HEK293T (cell line): ENCODE measurements at regions not wholly inside any gene's neighbourhood (a gene's known extent, or its start where the extent isn't known, plus 50 kb on each side); places are given as distances from the start of the nearest gene placed in this dataset.

Experiments
- CTCF ChIA-PET: fragments of 350-600 bp; formaldehyde crosslinking; extraction: SDS; loops from one replicate; lab custom pipeline; 2021; ENCODE audit warnings: antibody characterized with exemption, inconsistent platforms; lab: Yijun Ruan, JAX
- POLR2A ChIA-PET: fragments of 350-600 bp; formaldehyde crosslinking; extraction: SDS; loops from one replicate; lab custom pipeline; 2020; ENCODE audit warnings: antibody characterized with exemption, inconsistent platforms; lab: Yijun Ruan, JAX
- DNase-seq: peaks from one replicate; pipeline ENCODE4 v3.0.0; 2012; ENCODE audit warnings: mixed read lengths; ENCODE audit errors: extremely low spot score
- ARNT ChIP-seq: fragments of 450-650 bp; IDR thresholded peaks from 2 replicates; pipeline ENCODE4 v1.6.1; 2017; ENCODE audit warnings: mild to moderate bottlenecking
- BHLHE40 ChIP-seq: fragments of 450-650 bp; IDR thresholded peaks from 2 replicates; pipeline ENCODE4 v1.6.1; 2016; ENCODE audit warnings: mild to moderate bottlenecking, moderate library complexity, borderline replicate concordance
- CTBP1 ChIP-seq: fragments of 450-650 bp; IDR thresholded peaks from 2 replicates; pipeline ENCODE4 v1.6.1; 2016; ENCODE audit warnings: borderline replicate concordance
- ELF4 ChIP-seq: fragments of 450-650 bp; IDR thresholded peaks from 2 replicates; pipeline ENCODE4 v1.6.1; 2017; ENCODE audit warnings: antibody characterized with exemption
- FOXA1 ChIP-seq: fragments of 450-650 bp; IDR thresholded peaks from 2 replicates; pipeline ENCODE4 v1.6.1; 2016; ENCODE audit warnings: mild to moderate bottlenecking
- FOXK2 ChIP-seq: fragments of 450-650 bp; IDR thresholded peaks from 2 replicates; pipeline ENCODE4 v1.6.1; 2016; ENCODE audit warnings: mild to moderate bottlenecking
- FOXM1 ChIP-seq: fragments of 450-650 bp; IDR thresholded peaks from 2 replicates; pipeline ENCODE4 v1.6.1; 2017; ENCODE audit warnings: mild to moderate bottlenecking, borderline replicate concordance
- HDGF ChIP-seq: fragments of 450-650 bp; IDR thresholded peaks from 2 replicates; pipeline ENCODE4 v1.6.1; 2017; ENCODE audit warnings: antibody characterized with exemption, borderline replicate concordance
- L3MBTL2 ChIP-seq: fragments of 450-650 bp; conservative IDR thresholded peaks from 2 replicates; pipeline ENCODE4 v1.6.1; 2016; ENCODE audit warnings: mild to moderate bottlenecking
- LEF1 ChIP-seq: fragments of 450-650 bp; IDR thresholded peaks from 2 replicates; pipeline ENCODE4 v1.6.1; 2017; ENCODE audit warnings: mild to moderate bottlenecking, borderline replicate concordance
- NFRKB ChIP-seq: fragments of 450-650 bp; IDR thresholded peaks from 2 replicates; pipeline ENCODE4 v1.6.1; 2016; ENCODE audit warnings: mild to moderate bottlenecking, moderate library complexity
- SP1 ChIP-seq: fragments of 450-650 bp; IDR thresholded peaks from 2 replicates; pipeline ENCODE4 v1.6.1; 2017
- SUZ12 ChIP-seq: fragments of 450-650 bp; IDR thresholded peaks from 2 replicates; pipeline ENCODE4 v1.6.1; 2016; ENCODE audit warnings: mild to moderate bottlenecking
- TARDBP ChIP-seq: fragments of 450-650 bp; IDR thresholded peaks from 2 replicates; pipeline ENCODE4 v1.6.1; 2016
- ZNF384 ChIP-seq: fragments of 450-650 bp; IDR thresholded peaks from 2 replicates; pipeline ENCODE4 v1.6.1; 2016
- TF ChIP-seq, protein P1 (sequence below): fragments of 450-650 bp; IDR thresholded peaks from 2 replicates; pipeline ENCODE4 v1.6.1; 2016

DNA sequence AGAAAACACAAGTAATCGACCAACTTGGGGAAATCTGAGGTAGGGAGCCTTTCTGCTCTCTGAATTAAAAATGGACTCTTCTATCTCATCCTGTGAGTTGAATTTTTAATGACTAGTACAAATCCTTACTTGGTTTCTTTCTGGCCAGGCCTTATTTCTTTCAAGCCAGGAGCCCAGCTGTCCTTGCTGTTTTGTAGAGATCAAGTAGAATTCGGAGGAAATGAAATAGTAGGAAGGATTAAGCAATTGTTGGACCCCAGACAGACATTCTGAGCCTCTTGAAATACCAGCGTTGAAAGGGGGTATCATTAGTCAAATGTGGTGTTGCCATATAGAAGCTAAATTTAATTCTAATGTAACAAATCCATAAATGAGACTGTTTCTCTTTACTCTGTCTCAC, 53.7 kb upstream of the SMIM15 start:
- TF ChIP-seq FOXA1 (no peak), ELF4 (no peak), CTBP1 (no peak), BHLHE40 (no peak)
- CTCF ChIA-PET, result no interaction called here
- POLR2A ChIA-PET, result no interaction called here
- no peak for DNase-seq

DNA sequence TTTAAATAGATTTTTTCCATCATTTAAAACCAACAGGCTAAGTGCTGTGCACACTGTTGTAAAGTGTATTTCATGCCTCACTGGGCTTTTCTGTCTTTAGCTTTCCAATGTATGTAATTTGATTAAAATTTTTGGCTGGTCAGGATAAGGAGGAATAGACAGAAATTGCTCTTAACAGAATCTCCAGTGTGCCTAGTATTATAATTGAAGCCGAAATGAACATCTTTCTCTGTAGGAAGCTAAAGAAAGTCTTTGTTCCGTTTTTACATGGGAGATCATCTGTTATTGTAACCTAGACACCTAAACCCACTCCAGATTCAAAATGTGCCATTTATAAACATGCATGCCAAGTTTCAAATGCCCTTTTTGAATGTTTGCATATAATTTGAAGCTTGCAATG, 54.5 kb upstream of the SMIM15 start:
- ChIA-PET POLR2A (no interaction called here), CTCF (no interaction called here)
- no peak for DNase-seq
- no peak for TF ChIP-seq SUZ12
- no peak for TF ChIP-seq ZNF384
- no peak for TF ChIP-seq SP1
- TF ChIP-seq NFRKB, result no peak
- no peak for TF ChIP-seq TARDBP
- no peak for TF ChIP-seq FOXK2
- no peak for TF ChIP-seq L3MBTL2
- TF ChIP-seq HDGF, result no peak
- TF ChIP-seq ELF4, result no peak
- TF ChIP-seq BHLHE40, result no peak
- no peak for TF ChIP-seq FOXM1
- no peak for TF ChIP-seq LEF1
- TF ChIP-seq, protein P1, sequence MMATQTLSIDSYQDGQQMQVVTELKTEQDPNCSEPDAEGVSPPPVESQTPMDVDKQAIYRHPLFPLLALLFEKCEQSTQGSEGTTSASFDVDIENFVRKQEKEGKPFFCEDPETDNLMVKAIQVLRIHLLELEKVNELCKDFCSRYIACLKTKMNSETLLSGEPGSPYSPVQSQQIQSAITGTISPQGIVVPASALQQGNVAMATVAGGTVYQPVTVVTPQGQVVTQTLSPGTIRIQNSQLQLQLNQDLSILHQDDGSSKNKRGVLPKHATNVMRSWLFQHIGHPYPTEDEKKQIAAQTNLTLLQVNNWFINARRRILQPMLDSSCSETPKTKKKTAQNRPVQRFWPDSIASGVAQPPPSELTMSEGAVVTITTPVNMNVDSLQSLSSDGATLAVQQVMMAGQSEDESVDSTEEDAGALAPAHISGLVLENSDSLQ, result no peak

DNA sequence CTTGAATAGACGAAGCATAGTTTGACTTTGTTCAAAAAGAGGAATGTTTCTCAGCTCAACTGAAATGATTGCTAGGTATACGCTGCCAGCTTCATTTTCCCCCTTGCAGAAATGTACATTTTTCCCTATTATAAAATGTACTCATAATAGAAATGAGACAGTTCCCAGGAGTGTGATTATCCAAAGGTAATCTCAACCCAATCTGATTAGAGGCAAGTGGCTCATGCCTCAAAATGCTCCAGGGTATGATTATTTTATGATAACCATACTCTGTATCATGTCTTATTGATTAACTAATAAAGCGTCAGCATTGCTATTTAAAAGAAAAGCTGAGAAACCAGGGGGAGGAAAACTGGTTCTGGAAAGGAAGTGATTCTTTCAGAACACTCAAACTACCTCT, 54.9 kb upstream of the SMIM15 start:
- TF ChIP-seq FOXK2 (no peak), TARDBP (no peak), HDGF (no peak), SP1 (no peak), LEF1 (no peak), BHLHE40 (no peak), NFRKB (no peak), ELF4 (no peak)
- POLR2A ChIA-PET, result no interaction called here
- no peak for DNase-seq
- CTCF ChIA-PET, result no interaction called here

DNA sequence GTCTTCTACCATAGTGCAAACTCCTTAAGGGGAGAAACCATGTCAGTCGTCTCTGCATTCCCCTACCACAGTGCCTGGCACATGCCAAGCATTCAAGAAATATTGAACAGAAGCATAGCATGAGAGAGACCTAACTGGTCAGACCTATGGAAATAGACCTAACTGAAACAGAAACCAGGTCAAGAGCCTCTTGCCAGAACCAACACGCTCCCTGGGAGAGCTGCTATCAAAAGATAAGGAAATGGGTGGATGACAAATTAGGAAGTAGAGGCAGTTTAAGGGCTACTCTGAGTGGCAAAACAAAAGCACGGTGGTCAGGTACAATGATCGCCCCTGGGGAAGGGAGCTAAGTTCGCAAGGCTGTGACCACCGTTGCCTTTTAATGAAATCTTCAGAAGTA, 66.0 kb upstream of the SMIM15 start:
- no peak for DNase-seq
- POLR2A ChIA-PET, result no interaction called here
- CTCF ChIA-PET, result interaction anchor here (0.5 kb wide), 1 partner anchor 63 kb away, joined by 5 read pairs; no protein-coding TSS in a partner anchor
- TF ChIP-seq ARNT (no peak), TARDBP (no peak), FOXM1 (no peak), BHLHE40 (no peak), HDGF (no peak), ELF4 (no peak), SUZ12 (no peak), SP1 (no peak), L3MBTL2 (no peak), FOXA1 (no peak), CTBP1 (no peak), NFRKB (no peak), FOXK2 (no peak), ZNF384 (no peak)
- TF ChIP-seq, protein P1, result no peak

DNA sequence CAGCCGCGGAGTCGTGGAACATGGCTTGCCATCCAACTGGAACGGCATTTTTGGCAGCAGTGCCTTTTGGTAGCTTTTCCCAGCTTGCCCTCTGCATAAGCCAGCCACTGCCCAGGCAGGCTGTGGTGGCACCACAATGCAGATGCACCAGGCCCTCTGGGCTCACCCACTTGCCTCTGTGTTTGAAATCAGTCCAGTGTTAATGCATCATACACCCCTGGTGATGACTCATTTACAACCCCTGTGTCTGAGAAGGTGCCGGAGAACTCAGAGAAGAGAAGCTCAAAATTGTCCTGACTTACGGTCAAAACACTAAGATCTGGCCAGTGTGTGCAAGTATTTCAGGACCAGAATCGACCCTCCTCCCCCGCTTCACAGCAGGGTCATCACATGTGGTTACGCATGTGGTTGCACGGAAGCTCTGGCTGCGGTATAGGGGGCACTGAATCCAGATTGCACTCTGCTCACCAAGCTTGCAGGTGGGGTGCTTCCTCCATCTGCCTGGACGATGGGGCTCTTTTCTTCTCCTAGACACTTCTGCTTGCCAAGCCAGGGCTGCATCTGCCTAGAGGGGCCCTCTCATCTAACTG, 66.5 kb upstream of the SMIM15 start:
- CTCF ChIA-PET, result interaction anchor here (0.5 kb wide), 1 partner anchor 64 kb away, joined by 5 read pairs; no protein-coding TSS in a partner anchor
- POLR2A ChIA-PET, result no interaction called here
- TF ChIP-seq ZNF384, result no peak
- TF ChIP-seq NFRKB, result no peak
- TF ChIP-seq FOXK2, result no peak
- no peak for TF ChIP-seq L3MBTL2
- TF ChIP-seq LEF1, result no peak
- TF ChIP-seq BHLHE40, result no peak
- DNase-seq, result no peak

DNA sequence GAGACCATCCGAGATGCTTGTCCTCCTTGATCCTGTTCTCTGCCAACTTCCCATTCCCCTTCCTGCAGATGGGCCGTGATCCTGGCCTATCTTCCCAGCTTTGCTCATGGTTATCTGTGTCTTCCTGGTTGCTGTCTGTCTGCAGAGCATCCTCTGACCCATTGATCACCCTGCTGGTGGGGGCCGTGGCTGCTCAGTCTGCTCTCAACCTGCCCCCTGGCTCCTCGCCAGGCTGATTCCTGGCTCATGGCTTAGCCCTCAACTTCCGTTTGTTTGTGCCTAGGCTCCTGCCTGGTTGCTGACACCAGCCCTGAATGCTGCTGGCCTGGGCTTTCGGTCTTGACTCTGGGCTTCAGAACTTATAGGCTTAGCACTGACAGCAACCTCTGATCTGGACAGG, 67.1 kb upstream of the SMIM15 start:
- ChIA-PET CTCF (no interaction called here), POLR2A (no interaction called here)
- TF ChIP-seq FOXM1 (no peak), SP1 (no peak), ARNT (no peak), TARDBP (no peak), CTBP1 (no peak), FOXK2 (no peak)
- TF ChIP-seq, protein P1, result no peak
- no peak for DNase-seq

DNA sequence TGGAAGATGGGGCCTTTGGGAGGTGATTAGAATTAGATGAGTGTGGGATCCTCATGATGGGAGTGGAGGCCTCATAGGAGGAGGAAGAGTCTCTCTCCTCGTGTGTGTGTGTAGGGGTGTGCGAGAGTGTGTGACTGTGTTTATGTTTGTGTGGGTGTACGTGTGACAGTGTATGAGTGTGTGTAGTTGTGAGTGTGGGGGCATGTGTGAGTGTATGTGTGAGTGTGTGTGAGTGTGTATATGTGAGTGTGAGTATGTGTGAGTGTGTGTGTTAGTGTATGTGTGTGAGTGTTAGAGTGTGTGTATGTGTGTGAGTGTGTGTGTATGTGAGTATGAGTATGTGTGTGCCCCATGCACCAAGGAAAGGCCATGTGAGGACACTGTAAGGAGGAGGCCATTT, 68.2 kb upstream of the SMIM15 start:
- ChIA-PET CTCF (no interaction called here), POLR2A (no interaction called here)
- DNase-seq, result no peak
- no peak for TF ChIP-seq L3MBTL2
- TF ChIP-seq HDGF, result no peak
- TF ChIP-seq NFRKB, result no peak
- TF ChIP-seq, protein P1, result no peak
- no peak for TF ChIP-seq TARDBP
- TF ChIP-seq LEF1, result no peak
- TF ChIP-seq SP1, result no peak
- no peak for TF ChIP-seq SUZ12
- TF ChIP-seq CTBP1, result no peak
- TF ChIP-seq ARNT, result no peak
- TF ChIP-seq ELF4, result no peak
- TF ChIP-seq FOXA1, result no peak
- TF ChIP-seq FOXM1, result no peak
- TF ChIP-seq BHLHE40, result no peak
- no peak for TF ChIP-seq ZNF384
